ENCODE measurements at regions not wholly inside any gene's neighbourhood (a gene's known extent, or its start where the extent isn't known, plus 50 kb on each side); places are given as distances from the start of the nearest gene placed in this dataset.
A peak's percentile ranks its signal among the peaks of the same experiment; 100 is the strongest.

- peaks cover 4% of the 10 kb centered on the region; the same call in 1 of the 2 replicates for H3K4me1 ChIP-seq (ENCODE audit: insufficient read depth, low read length)
- H3K9me3 ChIP-seq (ENCODE audit: insufficient read depth, low read length, severe bottlenecking): no peaks in the 10 kb centered on the region
- H3K9ac ChIP-seq (ENCODE audit: low read depth, low read length): no peak overlapping the region
- no peaks in the 10 kb centered on the region for H4K20me1 ChIP-seq (ENCODE audit: insufficient read depth, low read length)
- H3K27me3 ChIP-seq (ENCODE audit: insufficient read depth, low read length, poor library complexity): no peaks in the 10 kb centered on the region
- no peak for TF ChIP-seq CTCF (IDR thresholded peaks at IDR 0.05; ENCODE audit: borderline replicate concordance, extremely low read depth, low read length, poor library complexity, severe bottlenecking)
- TF ChIP-seq EZH2 (IDR thresholded peaks at IDR 0.05; ENCODE audit: borderline replicate concordance, low read depth, low read length, severe bottlenecking): no peak
- H2AFZ ChIP-seq (ENCODE audit: low read depth, low read length): no peak overlapping the region
- no peak overlapping the region for H3K4me3 ChIP-seq (ENCODE audit: low read depth in 1 of 2, low read length in 2 of 2)
- no peaks in the 10 kb centered on the region for H3K36me3 ChIP-seq (ENCODE audit: insufficient read depth, low read length)
- no peak overlapping the region for H3K27ac ChIP-seq (ENCODE audit: low read length)
- DNase-seq (no peak), ATAC-seq (ENCODE audit: insufficient read depth, low read depth) (no peak)
- H3K79me2 ChIP-seq (ENCODE audit: insufficient read depth, low read length): no peaks in the 10 kb centered on the region
- no peak overlapping the region for H3K4me2 ChIP-seq (ENCODE audit: insufficient read depth, low read length)
Observed at GRCh38 chr1:221855156-221855555, 113.3 kb upstream of the DUSP10 start.

- H3K9me3 ChIP-seq (ENCODE audit: insufficient read depth, low read length, severe bottlenecking): no peaks in the 10 kb centered on the region
- no peak for ATAC-seq (ENCODE audit: insufficient read depth, low read depth)
- no peaks in the 10 kb centered on the region for H3K79me2 ChIP-seq (ENCODE audit: insufficient read depth, low read length)
- peaks cover 4% of the 10 kb centered on the region; the same call in 1 of the 2 replicates for H3K4me1 ChIP-seq (ENCODE audit: insufficient read depth, low read length)
- no peaks in the 10 kb centered on the region for H3K27me3 ChIP-seq (ENCODE audit: insufficient read depth, low read length, poor library complexity)
- H2AFZ ChIP-seq (ENCODE audit: low read depth, low read length): no peak overlapping the region
- TF ChIP-seq CTCF (IDR thresholded peaks at IDR 0.05; ENCODE audit: borderline replicate concordance, extremely low read depth, low read length, poor library complexity, severe bottlenecking): no peak
- TF ChIP-seq EZH2 (IDR thresholded peaks at IDR 0.05; ENCODE audit: borderline replicate concordance, low read depth, low read length, severe bottlenecking): no peak
- H3K27ac ChIP-seq (ENCODE audit: low read length): no peak overlapping the region
- no peak overlapping the region for H3K4me3 ChIP-seq (ENCODE audit: low read depth in 1 of 2, low read length in 2 of 2)
- no peaks in the 10 kb centered on the region for H3K36me3 ChIP-seq (ENCODE audit: insufficient read depth, low read length)
- H4K20me1 ChIP-seq (ENCODE audit: insufficient read depth, low read length): no peaks in the 10 kb centered on the region
- no peak for DNase-seq
- no peak overlapping the region for H3K9ac ChIP-seq (ENCODE audit: low read depth, low read length)
- H3K4me2 ChIP-seq (ENCODE audit: insufficient read depth, low read length): no peak overlapping the region
Observed at GRCh38 chr1:221851336-221851735, 109.4 kb upstream of the DUSP10 start.

GRCh38 chr1:221850470-221851187 lies 108.7 kb upstream of the DUSP10 start:
- no peaks in the 10 kb centered on the region for H3K79me2 ChIP-seq (ENCODE audit: insufficient read depth, low read length)
- DNase-seq (no peak), ATAC-seq (ENCODE audit: insufficient read depth, low read depth) (no peak)
- H3K9me3 ChIP-seq (ENCODE audit: insufficient read depth, low read length, severe bottlenecking): no peaks in the 10 kb centered on the region
- peaks cover 4% of the 10 kb centered on the region; the same call in 1 of the 2 replicates for H3K4me1 ChIP-seq (ENCODE audit: insufficient read depth, low read length)
- no peak overlapping the region for H3K4me2 ChIP-seq (ENCODE audit: insufficient read depth, low read length)
- H3K4me3 ChIP-seq (ENCODE audit: low read depth in 1 of 2, low read length in 2 of 2): no peak overlapping the region
- H2AFZ ChIP-seq (ENCODE audit: low read depth, low read length): peak overlapping the region; percentile 27; the same call in 1 of the 2 replicates
- no peak overlapping the region for H3K9ac ChIP-seq (ENCODE audit: low read depth, low read length)
- no peaks in the 10 kb centered on the region for H4K20me1 ChIP-seq (ENCODE audit: insufficient read depth, low read length)
- no peaks in the 10 kb centered on the region for H3K27me3 ChIP-seq (ENCODE audit: insufficient read depth, low read length, poor library complexity)
- H3K27ac ChIP-seq (ENCODE audit: low read length): no peak overlapping the region
- no peak for TF ChIP-seq CTCF (IDR thresholded peaks at IDR 0.05; ENCODE audit: borderline replicate concordance, extremely low read depth, low read length, poor library complexity, severe bottlenecking)
- TF ChIP-seq EZH2 (IDR thresholded peaks at IDR 0.05; ENCODE audit: borderline replicate concordance, low read depth, low read length, severe bottlenecking): no peak
- no peaks in the 10 kb centered on the region for H3K36me3 ChIP-seq (ENCODE audit: insufficient read depth, low read length)

Data from DND-41 (cell line).